Stimulated activated naive CD8-positive, alpha-beta T cell treated with anti-CD3 and anti-CD28 coated beads, Interleukin-15, amount 100 ng/mL, for 72 hours (primary cell): ENCODE measurements at regions not wholly inside any gene's neighbourhood (a gene's known extent, or its start where the extent isn't known, plus 50 kb on each side); places are given as distances from the start of the nearest gene placed in this dataset.

ENCODE experiments used
- ATAC-seq: fragments of 150-1000 bp; cut with Tn5 transposase; 2 replicates; pipeline ENCODE4 v1.10.0; 2021; ENCODE audit warnings: mild to moderate bottlenecking, moderate library complexity
- DNase-seq, 2 donors: peaks; one replicate each; pipeline ENCODE4 v3.0.0; 2021 to 2022
- H3K27ac Mint-ChIP-seq, 2 donors: one replicate each; pipeline ENCODE4 v1.8.0; 2022; ENCODE audit warnings: mild to moderate bottlenecking in 2 of 2, mixed read lengths in 2 of 2, moderate library complexity in 2 of 2
- H3K27me3 Mint-ChIP-seq: one replicate; pipeline ENCODE4 v1.8.0; 2022; ENCODE audit warnings: mixed read lengths
- H3K4me1 Mint-ChIP-seq: one replicate; pipeline ENCODE4 v1.8.0; 2022; ENCODE audit warnings: mild to moderate bottlenecking, mixed read lengths
- H3K4me3 Mint-ChIP-seq, 2 donors: one replicate each; pipeline ENCODE4 v1.8.0; 2022; ENCODE audit warnings: mild to moderate bottlenecking in 2 of 2, mixed read lengths in 2 of 2, moderate library complexity in 1 of 2
- H3K9me3 Mint-ChIP-seq, 2 donors: one replicate each; pipeline ENCODE4 v1.8.0; 2022; ENCODE audit warnings: mixed read lengths in 2 of 2

- DNase-seq, result no peak
- Mint-ChIP-seq H3K4me3 (no peak overlapping the region), H3K9me3 (no peaks in the 10 kb centered on the region), H3K27ac (no peak overlapping the region), H3K27me3 (no peaks in the 10 kb centered on the region), H3K4me1 (no peaks in the 10 kb centered on the region)
- no peak for ATAC-seq
Observed at GRCh38 chr3:113051787-113052186, 61.0 kb downstream of the GTPBP8 start.

- ATAC-seq, result no peak
- Mint-ChIP-seq H3K27me3 (no peaks in the 10 kb centered on the region), H3K27ac (no peak overlapping the region), H3K4me1 (no peaks in the 10 kb centered on the region), H3K9me3 (no peaks in the 10 kb centered on the region), H3K4me3 (no peak overlapping the region)
- DNase-seq, result no peak
Observed at GRCh38 chr3:113053169-113053568, 62.4 kb downstream of the GTPBP8 start.

DNA sequence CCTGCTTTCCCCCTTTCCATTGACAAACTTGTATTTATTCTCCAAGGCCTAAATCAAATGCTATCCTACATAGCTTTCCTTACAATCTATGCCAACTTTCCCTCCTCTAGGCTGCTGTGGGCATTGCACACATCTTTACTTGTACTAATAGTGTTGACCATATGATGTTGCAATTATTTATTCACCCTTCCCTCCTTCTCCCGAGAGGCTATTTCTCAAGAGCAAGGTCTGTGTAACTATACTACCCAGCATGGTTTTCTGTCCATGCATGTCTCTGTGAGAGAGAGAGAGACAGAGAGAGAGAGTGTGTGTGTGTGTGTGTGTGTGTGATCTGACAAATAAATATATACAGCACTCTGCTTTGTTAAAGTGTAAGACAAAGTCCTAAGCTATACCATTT lies 63.8 kb downstream of the GTPBP8 start:
- Mint-ChIP-seq H3K4me3 (no peak overlapping the region), H3K9me3 (no peaks in the 10 kb centered on the region), H3K4me1 (no peaks in the 10 kb centered on the region), H3K27ac (no peak overlapping the region), H3K27me3 (no peaks in the 10 kb centered on the region)
- ATAC-seq, result no peak
- DNase-seq, result no peak

- H3K27ac Mint-ChIP-seq, result no peak overlapping the region
- no peak for ATAC-seq
- no peaks in the 10 kb centered on the region for H3K9me3 Mint-ChIP-seq
- no peak overlapping the region for H3K4me3 Mint-ChIP-seq
- no peaks in the 10 kb centered on the region for H3K4me1 Mint-ChIP-seq
- DNase-seq, result no peak
- no peaks in the 10 kb centered on the region for H3K27me3 Mint-ChIP-seq
Observed at GRCh38 chr3:113055201-113055600, 64.4 kb downstream of the GTPBP8 start.

- Mint-ChIP-seq H3K4me3 (no peak overlapping the region), H3K9me3 (no peaks in the 10 kb centered on the region), H3K4me1 (no peaks in the 10 kb centered on the region), H3K27ac (no peak overlapping the region), H3K27me3 (no peaks in the 10 kb centered on the region)
- no peak for ATAC-seq
- no peak for DNase-seq
Observed at GRCh38 chr3:113055961-113056360, 65.2 kb downstream of the GTPBP8 start.

DNA sequence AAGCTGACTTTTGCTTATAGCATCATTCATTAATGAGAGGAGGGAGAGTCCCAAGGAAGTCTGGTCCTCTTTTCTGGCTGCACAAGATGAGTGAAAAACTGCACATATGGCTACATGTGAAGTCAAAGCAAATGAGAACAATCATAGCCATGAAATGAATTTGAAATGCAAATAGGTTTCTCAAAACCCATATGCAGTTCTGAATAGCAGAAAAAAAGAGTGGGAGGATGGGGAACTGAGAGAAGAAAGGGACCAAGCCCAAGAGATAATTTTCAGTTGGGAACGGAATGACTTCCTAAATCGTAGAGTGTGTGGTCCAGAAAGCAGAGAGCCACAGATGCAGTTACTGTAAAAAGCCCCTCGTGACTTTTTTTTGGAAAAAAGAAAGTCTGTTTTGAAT lies 66.3 kb downstream of the GTPBP8 start:
- Mint-ChIP-seq H3K4me3 (no peak overlapping the region), H3K27ac (no peak overlapping the region), H3K4me1 (no peaks in the 10 kb centered on the region), H3K9me3 (no peaks in the 10 kb centered on the region), H3K27me3 (no peaks in the 10 kb centered on the region)
- DNase-seq, result no peak
- ATAC-seq, result no peak

- H3K27ac Mint-ChIP-seq, result no peak overlapping the region
- H3K4me1 Mint-ChIP-seq, result no peaks in the 10 kb centered on the region
- no peaks in the 10 kb centered on the region for H3K27me3 Mint-ChIP-seq
- ATAC-seq (no peak), DNase-seq (no peak)
- H3K9me3 Mint-ChIP-seq, result no peaks in the 10 kb centered on the region
- no peak overlapping the region for H3K4me3 Mint-ChIP-seq
Observed at GRCh38 chr3:113058188-113058587, 67.4 kb downstream of the GTPBP8 start.

DNA sequence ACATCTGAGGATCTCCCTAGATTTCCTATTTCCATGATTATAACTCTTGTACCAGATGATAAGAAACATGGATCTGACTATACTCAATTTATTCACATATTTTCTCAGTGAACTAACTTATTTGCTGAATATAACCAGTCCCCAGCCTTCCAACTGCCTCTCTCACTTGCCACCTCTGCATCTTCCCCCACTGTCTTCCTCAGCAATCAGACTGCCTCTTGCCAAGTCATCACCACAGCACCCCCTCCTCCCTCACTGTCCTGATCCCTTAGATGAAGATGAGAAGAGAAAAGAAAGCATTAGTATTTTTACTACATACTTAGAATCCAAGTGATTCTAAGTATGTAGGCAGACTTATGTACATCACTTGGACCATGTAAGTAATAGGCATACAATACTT lies 71.9 kb downstream of the GTPBP8 start:
- Mint-ChIP-seq H3K27me3 (no peaks in the 10 kb centered on the region), H3K27ac (no peak overlapping the region), H3K9me3 (peaks cover 19% of the 10 kb centered on the region in 2 donors), H3K4me3 (no peak overlapping the region), H3K4me1 (no peaks in the 10 kb centered on the region)
- no peak for ATAC-seq
- no peak for DNase-seq

DNA sequence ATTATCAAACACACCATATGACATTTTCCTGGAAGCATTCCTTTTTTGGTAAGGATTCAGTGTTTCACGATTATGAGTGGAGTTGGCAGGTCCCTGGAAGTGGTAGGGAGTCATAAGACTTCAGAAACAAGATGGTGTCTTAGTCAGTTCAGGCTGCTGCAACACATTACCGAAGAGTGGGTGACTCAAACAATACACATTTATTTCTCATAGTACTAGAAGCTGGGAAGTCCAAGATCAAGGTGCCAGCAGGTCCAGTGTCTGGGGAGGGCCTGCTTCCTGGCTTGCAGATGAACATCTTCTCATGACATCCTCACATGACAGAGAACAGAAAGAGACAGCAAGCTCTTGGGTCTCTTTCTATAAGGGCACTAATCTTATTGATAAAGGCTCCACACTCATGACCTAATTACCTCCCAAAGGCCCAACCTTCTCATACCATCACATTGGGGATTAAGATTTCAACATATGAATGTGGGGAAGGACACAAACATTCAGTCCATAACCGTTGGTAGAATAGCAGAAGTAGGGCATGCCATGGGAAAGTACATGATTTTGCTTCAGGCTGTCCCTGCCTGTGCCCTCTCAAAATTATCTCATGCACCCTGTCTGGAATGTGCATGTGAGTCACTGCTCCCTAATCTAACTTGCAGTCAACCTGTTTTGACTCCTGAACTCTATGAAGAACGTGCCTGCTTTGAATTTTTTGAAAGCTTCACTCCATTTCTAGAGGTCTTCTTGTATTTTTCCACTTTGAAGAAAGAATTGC lies 72.5 kb downstream of the GTPBP8 start:
- no peaks in the 10 kb centered on the region for H3K4me1 Mint-ChIP-seq
- H3K27ac Mint-ChIP-seq, result no peak overlapping the region
- peaks cover 19 to 25% of the 10 kb centered on the region in 2 donors for H3K9me3 Mint-ChIP-seq
- no peak for DNase-seq
- H3K27me3 Mint-ChIP-seq, result no peaks in the 10 kb centered on the region
- H3K4me3 Mint-ChIP-seq, result no peak overlapping the region
- no peak for ATAC-seq

GRCh38 chr3:113064183-113064582 lies 73.4 kb downstream of the GTPBP8 start:
- Mint-ChIP-seq H3K27me3 (no peaks in the 10 kb centered on the region), H3K4me1 (no peaks in the 10 kb centered on the region), H3K27ac (no peak overlapping the region), H3K4me3 (no peak overlapping the region), H3K9me3 (peaks cover 19 to 30% of the 10 kb centered on the region in 2 donors)
- ATAC-seq, result no peak
- no peak for DNase-seq

DNA sequence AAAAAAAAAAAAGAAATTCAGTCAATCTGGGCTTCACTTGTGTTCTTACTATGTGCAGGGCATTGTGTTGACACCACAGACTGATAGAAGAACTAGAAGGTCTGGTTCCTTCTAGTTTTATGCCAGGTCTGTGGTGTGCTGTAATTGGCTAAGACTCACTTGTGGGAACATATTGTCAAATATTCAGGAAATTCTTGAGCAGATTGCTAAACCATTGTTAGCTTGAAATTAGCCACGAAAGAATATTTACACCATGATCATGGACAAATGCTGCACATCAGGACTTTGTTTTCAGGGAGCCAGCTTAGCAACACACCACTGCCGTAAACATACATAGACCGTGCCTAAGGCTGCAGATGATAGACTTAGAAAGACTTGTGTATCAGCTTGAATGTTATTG lies 74.6 kb downstream of the GTPBP8 start:
- no peak overlapping the region for H3K4me3 Mint-ChIP-seq
- DNase-seq, result no peak
- no peaks in the 10 kb centered on the region for H3K27me3 Mint-ChIP-seq
- ATAC-seq, result no peak
- no peak overlapping the region for H3K27ac Mint-ChIP-seq
- peaks cover 19 to 30% of the 10 kb centered on the region in 2 donors for H3K9me3 Mint-ChIP-seq
- H3K4me1 Mint-ChIP-seq, result no peaks in the 10 kb centered on the region

DNA sequence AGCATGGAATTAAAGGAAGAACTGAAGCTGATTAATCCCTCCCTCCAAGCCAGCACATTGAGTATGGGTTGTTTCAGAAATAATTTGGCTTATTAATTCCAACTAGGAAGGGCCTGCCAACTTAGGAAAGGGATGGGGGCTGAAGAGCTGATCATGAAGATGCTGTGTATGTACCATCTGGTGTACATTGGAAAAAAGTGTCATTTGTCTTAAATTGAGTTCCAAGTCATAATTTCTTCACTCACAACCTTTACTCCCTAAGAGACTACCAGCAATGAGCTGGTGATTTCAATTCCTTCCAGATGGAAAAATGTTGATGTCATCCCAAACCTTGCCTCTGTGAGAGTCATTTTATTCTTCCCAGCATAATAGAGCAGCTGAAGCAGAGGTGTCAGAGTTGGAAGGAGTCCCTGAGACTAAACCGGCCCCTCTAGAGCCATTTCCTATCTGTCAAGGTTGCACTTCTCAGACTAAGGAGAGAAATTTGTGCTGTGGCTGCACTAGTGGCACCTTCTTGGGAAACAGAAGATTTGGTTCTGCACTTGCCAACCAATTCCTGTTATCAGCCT lies 79.4 kb downstream of the GTPBP8 start:
- ATAC-seq (no peak), DNase-seq (no peak)
- no peak overlapping the region for H3K27ac Mint-ChIP-seq
- H3K4me3 Mint-ChIP-seq, result no peak overlapping the region
- no peaks in the 10 kb centered on the region for H3K4me1 Mint-ChIP-seq
- H3K9me3 Mint-ChIP-seq, result peaks cover 19 to 30% of the 10 kb centered on the region in 2 donors
- no peaks in the 10 kb centered on the region for H3K27me3 Mint-ChIP-seq

DNA sequence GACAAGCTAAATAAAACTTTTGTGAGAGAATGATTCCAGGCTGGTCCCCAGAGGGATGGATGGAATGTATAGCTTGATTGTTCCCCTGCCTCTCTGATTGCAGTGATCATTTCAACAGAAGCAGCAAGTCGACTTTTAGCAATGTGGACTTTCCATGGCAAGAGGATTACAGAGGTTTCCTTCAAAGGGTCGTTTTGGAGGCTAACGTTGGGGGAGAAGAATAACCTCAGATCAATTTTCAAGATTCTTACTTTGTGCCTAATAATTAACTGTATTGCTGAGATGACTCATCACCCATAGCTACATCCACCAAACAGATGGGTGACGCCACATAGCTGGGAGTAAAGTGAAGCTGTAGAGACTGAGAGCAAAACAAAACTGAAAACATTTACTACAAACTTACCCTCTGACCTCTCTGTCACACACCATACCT lies 79.9 kb downstream of the GTPBP8 start:
- no peak overlapping the region for H3K4me3 Mint-ChIP-seq
- H3K27me3 Mint-ChIP-seq, result no peaks in the 10 kb centered on the region
- no peak overlapping the region for H3K27ac Mint-ChIP-seq
- DNase-seq (no peak), ATAC-seq (no peak)
- H3K4me1 Mint-ChIP-seq, result no peaks in the 10 kb centered on the region
- peaks cover 19 to 30% of the 10 kb centered on the region in 2 donors for H3K9me3 Mint-ChIP-seq

DNA sequence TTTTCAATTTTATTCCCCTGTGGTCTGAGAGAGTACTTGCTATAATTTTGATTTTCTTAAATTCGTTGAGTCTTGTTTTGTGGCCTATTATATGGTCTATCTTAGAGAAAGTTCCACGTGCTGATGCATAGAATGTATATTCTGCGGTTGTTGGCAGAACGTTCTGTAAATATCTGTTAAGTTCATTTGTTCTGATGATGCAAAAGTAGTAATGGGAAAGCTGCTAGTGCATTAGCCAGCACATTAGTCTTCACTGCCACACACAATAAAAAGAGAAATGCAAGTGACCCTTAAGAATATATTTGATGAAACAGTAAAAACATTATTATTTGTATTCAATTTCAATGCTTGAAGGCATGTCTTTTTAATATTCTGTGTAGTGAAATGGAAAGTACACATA lies 84.8 kb downstream of the GTPBP8 start:
- no peaks in the 10 kb centered on the region for H3K27me3 Mint-ChIP-seq
- no peaks in the 10 kb centered on the region for H3K4me1 Mint-ChIP-seq
- H3K9me3 Mint-ChIP-seq, result no peaks in the 10 kb centered on the region
- H3K4me3 Mint-ChIP-seq, result no peak overlapping the region
- no peak overlapping the region for H3K27ac Mint-ChIP-seq
- ATAC-seq (no peak), DNase-seq (no peak)

DNA sequence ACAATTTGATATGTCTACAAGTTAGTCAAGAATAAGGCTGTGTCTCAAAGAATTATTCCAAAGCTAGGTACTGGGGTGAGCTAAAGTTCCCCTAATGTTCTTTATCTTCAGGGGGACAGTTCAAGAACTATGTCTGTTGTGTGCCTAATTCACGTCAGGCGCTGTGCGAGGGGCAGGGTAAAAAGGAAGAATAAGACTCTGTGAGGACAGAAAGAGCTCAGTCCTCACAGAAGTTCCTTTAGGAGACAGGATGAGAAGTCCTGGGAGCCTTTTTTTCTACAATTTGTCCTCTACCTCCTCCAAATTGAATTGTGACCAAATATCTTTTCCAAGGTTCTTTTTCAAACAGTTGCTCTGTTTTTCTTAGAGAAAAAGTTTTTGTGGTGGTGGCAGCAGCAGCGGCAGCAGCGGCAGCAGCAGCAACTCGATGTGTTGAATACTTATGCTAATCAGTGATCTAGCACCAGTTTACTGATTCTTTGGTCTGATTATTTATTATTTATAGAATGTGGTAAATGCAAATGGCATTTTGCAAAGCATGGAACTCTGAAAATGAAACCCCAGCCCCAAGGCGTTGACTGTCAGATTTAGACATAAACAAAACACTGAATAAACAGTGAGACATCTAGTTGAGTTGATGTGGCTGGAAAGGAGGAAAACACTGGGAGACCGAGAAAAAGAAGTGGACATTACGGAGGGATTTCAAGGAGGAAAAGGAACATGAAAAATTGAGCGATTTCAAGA lies 88.6 kb downstream of the GTPBP8 start:
- no peak for DNase-seq
- Mint-ChIP-seq H3K27ac (no peak overlapping the region), H3K9me3 (no peaks in the 10 kb centered on the region), H3K4me1 (no peaks in the 10 kb centered on the region), H3K4me3 (no peak overlapping the region), H3K27me3 (no peaks in the 10 kb centered on the region)
- ATAC-seq, result no peak

DNA sequence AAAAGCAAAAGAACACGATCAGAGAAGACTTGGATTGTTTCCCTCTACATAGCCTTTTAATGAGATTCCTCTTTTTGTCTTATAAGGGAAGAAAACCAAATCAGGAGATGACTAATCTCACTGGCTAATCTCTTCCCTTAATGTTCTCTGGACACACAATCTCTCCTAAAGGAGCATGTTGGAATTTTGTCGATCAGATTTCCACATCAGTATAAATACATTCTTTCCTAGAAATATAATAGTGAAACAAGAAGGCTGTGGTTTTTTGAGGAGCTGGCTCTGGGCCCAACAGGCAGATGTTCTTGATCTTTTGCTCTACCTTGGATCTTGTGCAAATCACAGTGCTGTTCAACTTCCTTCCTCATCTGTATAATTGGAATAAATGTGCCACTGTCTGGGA lies 94.0 kb downstream of the GTPBP8 start:
- H3K4me3 Mint-ChIP-seq, result no peak overlapping the region
- no peaks in the 10 kb centered on the region for H3K4me1 Mint-ChIP-seq
- no peaks in the 10 kb centered on the region for H3K9me3 Mint-ChIP-seq
- ATAC-seq, result no peak
- DNase-seq, result no peak
- no peak overlapping the region for H3K27ac Mint-ChIP-seq
- no peaks in the 10 kb centered on the region for H3K27me3 Mint-ChIP-seq
